Neural crest cell (in vitro differentiated cells): ENCODE measurements at regions not wholly inside any gene's neighbourhood (a gene's known extent, or its start where the extent isn't known, plus 50 kb on each side); places are given as distances from the start of the nearest gene placed in this dataset.

Experiments used
- DNase-seq: peaks from one replicate; pipeline ENCODE4 v3.0.0; 2021; ENCODE audit warnings: low read depth, mixed read lengths, low spot score
- H3K27ac Mint-ChIP-seq: one replicate; pipeline ENCODE4 v1.8.0; 2021; ENCODE audit warnings: mild to moderate bottlenecking, mixed read lengths; ENCODE audit not compliant: unreplicated experiment
- H3K27me3 Mint-ChIP-seq: 2 replicates; pipeline ENCODE4 v1.8.0; 2021; ENCODE audit warnings: low read depth, mild to moderate bottlenecking, mixed read lengths
- H3K36me3 Mint-ChIP-seq: 2 replicates; pipeline ENCODE4 v1.8.0; 2021; ENCODE audit warnings: low read depth, mild to moderate bottlenecking, mixed read lengths
- H3K4me1 Mint-ChIP-seq: 2 replicates; pipeline ENCODE4 v1.8.0; 2021; ENCODE audit warnings: mixed read lengths
- H3K4me3 Mint-ChIP-seq: one replicate; pipeline ENCODE4 v1.8.0; 2021; ENCODE audit warnings: mild to moderate bottlenecking, mixed read lengths
- H3K9me3 Mint-ChIP-seq: 2 replicates; pipeline ENCODE4 v1.8.0; 2021; ENCODE audit warnings: mixed read lengths
- CTCF ChIP-seq: fragments of 200-600 bp; sonication (generic); conservative IDR thresholded peaks from 2 replicates; pipeline ENCODE4 v1.5.0; 2021; ENCODE audit warnings: antibody characterized with exemption, mild to moderate bottlenecking

- no peak overlapping the region for H3K4me3 Mint-ChIP-seq
- no peaks in the 10 kb centered on the region for H3K36me3 Mint-ChIP-seq
- H3K27me3 Mint-ChIP-seq, result no peaks in the 10 kb centered on the region
- no peak for TF ChIP-seq CTCF
- peaks cover 15% of the 10 kb centered on the region for H3K4me1 Mint-ChIP-seq
- no peak overlapping the region for H3K27ac Mint-ChIP-seq
- H3K9me3 Mint-ChIP-seq, result peaks cover 10% of the 10 kb centered on the region
- no peak for DNase-seq
Measured at GRCh38 chr13:81211713-81212112, 870.8 kb upstream of the SPRY2 start.

- Mint-ChIP-seq H3K4me1 (peaks cover 15% of the 10 kb centered on the region), H3K27ac (no peak overlapping the region), H3K27me3 (no peaks in the 10 kb centered on the region), H3K4me3 (no peak overlapping the region), H3K9me3 (peaks cover 10% of the 10 kb centered on the region), H3K36me3 (no peaks in the 10 kb centered on the region)
- DNase-seq, result no peak
- no peak for TF ChIP-seq CTCF
Measured at GRCh38 chr13:81207636-81208035, 866.7 kb upstream of the SPRY2 start.

GRCh38 chr13:81207231-81207630 lies 866.3 kb upstream of the SPRY2 start:
- Mint-ChIP-seq H3K4me1 (peaks cover 15% of the 10 kb centered on the region), H3K4me3 (no peak overlapping the region), H3K36me3 (no peaks in the 10 kb centered on the region), H3K27me3 (no peaks in the 10 kb centered on the region), H3K9me3 (peaks cover 10% of the 10 kb centered on the region), H3K27ac (no peak overlapping the region)
- no peak for DNase-seq
- TF ChIP-seq CTCF, result no peak

- DNase-seq, result no peak
- Mint-ChIP-seq H3K27me3 (no peaks in the 10 kb centered on the region), H3K27ac (no peak overlapping the region), H3K4me3 (no peak overlapping the region), H3K9me3 (peaks cover 1% of the 10 kb centered on the region), H3K4me1 (peaks cover 7% of the 10 kb centered on the region), H3K36me3 (no peaks in the 10 kb centered on the region)
- TF ChIP-seq CTCF, result no peak
Measured at GRCh38 chr13:81203783-81204182, 862.9 kb upstream of the SPRY2 start.

- H3K27ac Mint-ChIP-seq, result no peak overlapping the region
- H3K9me3 Mint-ChIP-seq, result peaks cover 9% of the 10 kb centered on the region
- no peaks in the 10 kb centered on the region for H3K27me3 Mint-ChIP-seq
- TF ChIP-seq CTCF, result no peak
- no peaks in the 10 kb centered on the region for H3K4me1 Mint-ChIP-seq
- no peaks in the 10 kb centered on the region for H3K36me3 Mint-ChIP-seq
- H3K4me3 Mint-ChIP-seq, result no peak overlapping the region
- DNase-seq, result no peak
Measured at GRCh38 chr13:81199956-81200355, 859.0 kb upstream of the SPRY2 start.

- H3K27me3 Mint-ChIP-seq, result no peaks in the 10 kb centered on the region
- peaks cover 15% of the 10 kb centered on the region for H3K9me3 Mint-ChIP-seq
- DNase-seq, result no peak
- H3K27ac Mint-ChIP-seq, result no peak overlapping the region
- H3K36me3 Mint-ChIP-seq, result peaks cover 3% of the 10 kb centered on the region
- TF ChIP-seq CTCF, result no peak
- H3K4me3 Mint-ChIP-seq, result no peak overlapping the region
- no peaks in the 10 kb centered on the region for H3K4me1 Mint-ChIP-seq
Measured at GRCh38 chr13:81197966-81198365, 857.0 kb upstream of the SPRY2 start.
